ENCODE measurements at regions not wholly inside any gene's neighbourhood (a gene's known extent, or its start where the extent isn't known, plus 50 kb on each side); places are given as distances from the start of the nearest gene placed in this dataset.

- ATAC-seq (no peak), DNase-seq (ENCODE audit: low read depth, low spot score) (no peak)
- no peaks in the 10 kb centered on the region for H3K4me1 ChIP-seq (ENCODE audit: control insufficient read depth, insufficient read depth, low read length)
- in situ Hi-C loops (cut with HindIII; ENCODE audit: low pct_unique_long_range_greater_than_20kb, low sequenced_read_pairs) (no loop called here), intact Hi-C loops (cut with micrococcal nuclease; ENCODE audit: unreplicated experiment) (no loop called here)
- no peaks in the 10 kb centered on the region for H3K9me3 ChIP-seq (ENCODE audit: control insufficient read depth, insufficient read depth, low read depth, low read length)
- no peaks in the 10 kb centered on the region for H3K27me3 ChIP-seq (ENCODE audit: control insufficient read depth, insufficient read depth, low read length)
- BruUV-seq (replicated peaks) = no TSS peak
- no peak overlapping the region for H3K27ac ChIP-seq (ENCODE audit: low read length)
- TF ChIP-seq SIN3A (IDR thresholded peaks at IDR 0.05; ENCODE audit: borderline replicate concordance, insufficient read depth, low read depth, low read length) (no peak), CTCF (IDR thresholded peaks at IDR 0.05) (no peak), POLR2AphosphoS5 (IDR thresholded peaks at IDR 0.05; ENCODE audit: low read depth, low read length) (no peak), REST (IDR thresholded peaks at IDR 0.05; ENCODE audit: insufficient read depth in 1 of 2, low read depth in 2 of 2, low read length in 1 of 2) (no peak), TCF7L2 (IDR thresholded peaks at IDR 0.05; ENCODE audit: low read depth, low read length) (no peak)
- H3K36me3 ChIP-seq (ENCODE audit: control insufficient read depth, insufficient read depth, low read length) = no peaks in the 10 kb centered on the region
- H3K4me3 ChIP-seq (ENCODE audit: low read depth in 2 of 2, low read length in 2 of 2) = no peak overlapping the region
- ChIA-PET CTCF (no interaction called here), POLR2A (no interaction called here)
Measured at GRCh38 chr16:79673635-79674034, 73.1 kb upstream of the MAF start.

GRCh38 chr16:79672524-79672923, 72.0 kb upstream of the MAF start:
- no peak for DNase-seq (ENCODE audit: low read depth, low spot score)
- BruUV-seq (replicated peaks) = no TSS peak
- POLR2A ChIA-PET = no interaction called here
- H3K4me3 ChIP-seq (ENCODE audit: low read depth in 2 of 2, low read length in 2 of 2) = no peak overlapping the region
- no peaks in the 10 kb centered on the region for H3K27me3 ChIP-seq (ENCODE audit: control insufficient read depth, insufficient read depth, low read length)
- intact Hi-C loops (cut with micrococcal nuclease; ENCODE audit: unreplicated experiment) = no loop called here
- TF ChIP-seq POLR2AphosphoS5 (IDR thresholded peaks at IDR 0.05; ENCODE audit: low read depth, low read length) (no peak), SIN3A (IDR thresholded peaks at IDR 0.05; ENCODE audit: borderline replicate concordance, insufficient read depth, low read depth, low read length) (no peak), CTCF (IDR thresholded peaks at IDR 0.05) (no peak), TCF7L2 (IDR thresholded peaks at IDR 0.05; ENCODE audit: low read depth, low read length) (no peak)
- H3K36me3 ChIP-seq (ENCODE audit: control insufficient read depth, insufficient read depth, low read length) = no peaks in the 10 kb centered on the region
- in situ Hi-C loops (cut with HindIII; ENCODE audit: low pct_unique_long_range_greater_than_20kb, low sequenced_read_pairs) = no loop called here
- no peaks in the 10 kb centered on the region for H3K4me1 ChIP-seq (ENCODE audit: control insufficient read depth, insufficient read depth, low read length)
- H3K9me3 ChIP-seq (ENCODE audit: control insufficient read depth, insufficient read depth, low read depth, low read length) = no peaks in the 10 kb centered on the region
- no peak overlapping the region for H3K27ac ChIP-seq (ENCODE audit: low read length)
- CTCF ChIA-PET = no interaction called here
- no peak for ATAC-seq
